HG03103 (cell line): ENCODE measurements at regions not wholly inside any gene's neighbourhood (a gene's known extent, or its start where the extent isn't known, plus 50 kb on each side); places are given as distances from the start of the nearest gene placed in this dataset.

Experiments
- ATAC-seq: cut with Tn5 transposase; IDR thresholded peaks from one replicate; pipeline ENCODE4 v1.9.1; 2021; ENCODE audit warnings: low read depth; ENCODE audit not compliant: unreplicated experiment

DNA sequence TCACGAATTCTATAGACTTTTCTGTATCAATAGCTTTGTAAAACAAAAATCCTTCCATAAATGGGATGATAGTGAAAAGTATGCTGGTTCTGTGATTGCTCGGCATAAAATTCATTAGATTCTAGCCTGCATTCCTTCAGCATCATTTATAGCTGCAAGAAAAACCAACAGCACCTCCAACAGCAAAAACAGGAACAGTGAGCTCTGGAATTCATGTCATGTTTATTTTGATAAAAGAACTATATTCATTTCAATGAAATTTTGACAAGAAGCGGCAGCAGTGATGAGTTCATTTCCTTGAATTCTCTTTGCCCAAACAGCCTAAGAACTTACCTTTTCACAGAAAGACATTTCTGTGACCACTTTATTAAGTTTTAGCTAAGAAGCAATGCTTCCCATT is 515.2 kb upstream of the CCDC54 start:
- no peak for ATAC-seq

DNA sequence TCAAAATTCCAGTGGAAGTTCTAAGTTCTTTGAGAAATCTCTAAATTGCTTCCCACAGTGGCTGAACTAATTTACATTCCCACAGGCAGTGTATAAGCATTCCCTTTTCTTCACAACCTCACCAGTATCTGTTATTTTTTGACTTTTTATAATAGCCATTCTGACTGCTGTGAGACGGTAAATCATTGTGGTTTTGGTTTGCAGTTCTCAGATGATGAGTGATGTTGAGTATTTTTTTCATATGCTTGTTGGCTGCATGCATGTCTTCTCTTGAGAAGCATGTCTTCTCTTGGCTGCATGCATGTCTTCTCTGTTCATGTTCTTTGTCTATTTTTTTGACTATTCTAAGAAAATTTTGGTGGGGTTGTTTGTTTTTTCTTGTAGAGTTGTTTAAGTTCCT is 499.6 kb upstream of the CCDC54 start:
- ATAC-seq, result no peak

DNA sequence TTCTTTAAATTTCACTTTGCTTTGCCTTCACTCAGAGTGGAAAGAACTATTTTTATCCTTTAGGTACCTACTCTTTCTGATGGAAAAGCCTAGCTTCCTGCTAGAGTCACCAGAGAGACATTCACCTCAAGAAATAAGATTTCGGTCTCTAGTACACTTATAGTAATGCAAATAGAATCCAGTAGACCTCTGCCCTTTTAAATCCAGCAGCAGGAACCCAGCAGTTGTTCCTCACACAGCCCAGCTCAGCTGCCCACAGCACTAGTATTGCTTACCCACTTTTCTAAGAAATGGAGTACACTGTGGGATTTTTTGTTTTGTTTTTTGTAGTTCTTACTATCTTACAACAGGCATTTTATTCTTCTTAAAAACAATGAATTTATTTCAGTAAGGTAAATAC is 497.0 kb upstream of the CCDC54 start:
- ATAC-seq, result no peak

- no peak for ATAC-seq
Observed at GRCh38 chr3:106881186-106881585, 496.1 kb upstream of the CCDC54 start.

DNA sequence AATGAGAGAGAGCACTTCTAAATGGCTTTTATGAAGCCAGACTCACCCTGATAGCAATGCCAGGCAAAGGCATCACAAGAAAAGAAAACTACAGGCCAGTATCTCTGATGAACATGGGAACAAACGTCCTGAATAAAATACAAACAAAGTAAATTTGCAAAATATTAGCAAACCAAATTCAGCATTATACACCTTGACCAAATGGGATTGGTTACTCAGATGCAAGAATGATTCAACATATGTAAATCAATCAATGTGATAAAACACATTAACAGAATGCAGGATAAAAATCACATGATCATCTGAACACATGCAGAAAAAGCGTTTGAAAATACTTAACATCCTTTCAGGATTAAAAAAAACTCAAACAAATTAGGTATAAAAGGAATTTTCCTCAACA is 494.9 kb upstream of the CCDC54 start:
- ATAC-seq, result no peak

DNA sequence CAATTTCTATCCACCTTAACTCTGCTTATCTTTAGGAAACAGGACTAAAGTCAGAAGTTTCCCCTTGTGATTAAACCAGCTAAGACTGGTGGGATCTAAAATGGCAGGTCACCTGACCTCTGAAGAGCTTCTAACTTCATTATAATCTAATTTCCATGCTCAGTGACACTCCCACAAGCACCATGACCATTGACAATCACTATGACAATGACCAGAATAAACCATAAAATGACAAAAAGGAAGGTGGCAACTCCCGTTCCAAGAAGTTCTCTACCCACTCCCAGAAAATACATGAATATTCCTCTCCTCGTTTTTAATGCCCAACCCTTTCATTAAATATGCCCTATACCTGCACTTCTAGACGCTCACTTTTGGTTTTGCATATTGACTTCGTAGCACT is 471.2 kb upstream of the CCDC54 start:
- ATAC-seq, result no peak

- no peak for ATAC-seq
Observed at GRCh38 chr3:106908181-106908938, 468.9 kb upstream of the CCDC54 start.

GRCh38 chr3:106913111-106913698 is 464.0 kb upstream of the CCDC54 start:
- ATAC-seq, result no peak

DNA sequence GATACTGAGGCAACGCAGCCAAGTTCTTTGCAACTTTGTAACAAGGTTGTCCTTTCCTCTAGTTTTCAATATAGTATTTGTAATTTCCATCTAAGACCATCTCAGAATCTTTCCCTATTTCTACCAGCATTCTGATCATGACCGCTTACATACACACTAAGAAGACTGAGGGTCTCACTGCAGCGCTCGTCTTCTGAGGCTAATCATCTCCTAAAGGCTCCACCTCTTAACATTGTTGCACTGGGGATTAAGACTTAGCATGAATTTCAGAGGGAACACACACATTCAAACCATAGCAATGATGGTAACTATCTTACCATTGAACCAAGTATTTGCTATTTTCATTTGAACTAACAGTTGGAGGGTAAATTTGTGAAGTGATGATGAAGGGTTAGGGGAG is 463.3 kb upstream of the CCDC54 start:
- no peak for ATAC-seq

GRCh38 chr3:106920609-106921008 is 456.6 kb upstream of the CCDC54 start:
- ATAC-seq, result no peak

DNA sequence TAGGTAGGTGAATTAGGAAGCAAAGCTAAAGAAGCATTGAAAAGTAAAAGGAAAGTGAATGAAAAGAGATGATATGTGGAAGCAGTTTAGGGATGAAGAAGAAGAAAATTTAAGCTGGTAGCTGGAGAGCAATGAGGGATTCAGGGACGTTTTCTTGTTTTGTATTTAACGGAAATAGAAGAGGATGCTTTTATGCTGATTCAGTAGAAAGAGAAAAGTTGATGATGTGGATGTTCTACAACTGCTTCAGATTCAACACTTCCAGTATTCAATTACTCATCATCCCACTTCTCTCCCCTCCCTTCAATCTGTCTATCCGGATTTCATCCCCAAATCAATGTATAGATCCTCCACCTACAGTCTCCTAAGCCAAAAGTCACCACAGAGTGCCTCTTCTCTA is 448.2 kb upstream of the CCDC54 start:
- ATAC-seq, result no peak

GRCh38 chr3:106930086-106930485 is 447.2 kb upstream of the CCDC54 start:
- ATAC-seq, result no peak

DNA sequence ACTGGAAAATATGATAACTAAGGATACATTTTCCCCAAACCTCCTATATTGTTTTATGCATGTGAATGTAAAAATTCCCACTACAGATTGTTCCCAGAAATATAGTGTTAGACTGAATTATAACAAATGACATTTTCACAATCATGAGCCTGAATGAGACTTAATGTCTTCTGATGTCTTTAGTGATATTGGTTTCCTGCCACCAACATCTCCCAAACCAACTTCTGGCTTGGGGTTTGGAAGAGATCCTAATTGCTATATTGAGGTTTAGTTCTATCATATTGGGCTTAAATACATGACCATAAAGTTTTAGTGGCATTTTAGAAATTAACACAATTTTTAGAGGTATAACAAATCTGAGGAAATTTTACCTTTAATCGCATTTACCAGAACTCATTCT is 445.3 kb upstream of the CCDC54 start:
- ATAC-seq, result no peak

DNA sequence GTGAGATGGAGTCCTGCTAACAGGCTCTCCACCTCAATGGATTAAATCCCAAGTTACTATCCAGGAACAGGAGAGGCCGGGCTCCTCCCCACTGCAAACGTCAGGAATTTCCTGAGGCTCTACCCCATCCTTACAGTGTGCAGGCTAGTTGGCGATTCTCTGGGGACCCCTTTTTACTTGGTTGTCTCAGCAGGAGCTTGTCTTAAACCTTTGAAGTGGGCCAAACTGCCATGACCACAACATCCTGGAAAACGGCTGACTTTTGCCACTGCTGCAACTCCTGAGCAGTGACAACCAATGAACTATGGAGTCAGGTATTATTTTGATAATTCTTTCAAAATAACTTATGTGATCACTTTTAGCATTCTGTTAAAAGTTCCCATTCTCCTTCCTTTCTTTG is 440.9 kb upstream of the CCDC54 start:
- ATAC-seq, result no peak

GRCh38 chr3:106942051-106942450 is 435.2 kb upstream of the CCDC54 start:
- ATAC-seq, result no peak

- no peak for ATAC-seq
Observed at GRCh38 chr3:106943071-106943470, 434.2 kb upstream of the CCDC54 start.

DNA sequence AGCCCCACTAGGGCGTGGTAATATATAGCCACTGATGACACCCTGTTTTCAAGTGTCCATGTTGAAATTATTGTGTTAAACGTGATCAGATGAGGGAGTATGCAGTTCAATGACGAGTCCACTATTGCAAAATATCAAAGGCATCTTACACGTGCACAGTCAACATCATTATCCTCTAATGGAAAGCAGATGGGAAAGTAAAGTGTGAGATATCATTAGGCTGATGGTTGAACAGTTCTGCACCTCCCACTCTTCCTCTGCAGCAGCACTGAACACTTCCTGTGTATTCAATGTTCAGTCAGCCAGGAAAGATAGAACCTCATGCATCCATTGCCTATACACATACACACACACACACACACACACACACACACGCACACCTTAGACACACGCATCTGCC is 431.8 kb upstream of the CCDC54 start:
- ATAC-seq, result no peak

- no peak for ATAC-seq
Observed at GRCh38 chr3:106946866-106947265, 430.4 kb upstream of the CCDC54 start.

GRCh38 chr3:106957029-106957428 is 420.2 kb upstream of the CCDC54 start:
- no peak for ATAC-seq

GRCh38 chr3:106962993-106963392 is 414.2 kb upstream of the CCDC54 start:
- ATAC-seq, result no peak

DNA sequence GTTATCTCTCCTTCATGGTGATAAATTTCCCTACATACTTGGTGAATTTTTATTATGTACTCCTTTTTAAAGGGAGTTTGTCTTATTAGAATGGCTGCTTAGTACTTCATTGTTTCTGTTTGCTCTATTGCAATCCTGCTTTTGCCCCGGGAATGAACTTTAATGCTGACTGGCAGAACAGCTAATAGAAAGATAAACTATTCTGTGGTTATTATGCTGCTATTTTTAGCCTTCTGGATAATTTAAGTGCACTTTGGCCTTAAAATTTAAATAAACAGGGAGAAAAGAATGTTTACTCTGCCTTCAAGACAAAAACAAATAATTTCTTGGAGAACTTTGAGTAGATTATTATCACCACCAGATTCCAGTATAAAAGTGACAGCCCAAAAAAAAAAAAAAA is 413.8 kb upstream of the CCDC54 start:
- ATAC-seq, result no peak

DNA sequence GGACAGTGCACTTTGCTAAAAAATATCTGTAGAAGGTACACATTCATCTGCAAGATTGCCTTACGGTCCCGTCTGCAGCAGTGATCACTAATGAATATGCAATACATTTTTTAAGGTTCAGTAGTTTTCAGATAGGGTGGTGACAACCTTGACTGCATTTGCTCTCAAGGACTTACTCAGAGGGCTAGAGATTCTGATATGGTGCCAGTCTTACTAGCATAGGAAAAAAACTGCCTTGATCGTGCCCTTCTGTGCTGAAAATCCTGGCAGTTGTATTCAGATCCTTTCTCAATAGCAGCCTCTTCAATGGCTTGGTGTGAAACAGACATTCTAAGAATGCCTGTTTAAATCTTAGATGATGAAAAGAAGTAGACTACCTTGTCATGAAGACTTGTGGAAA is 411.9 kb upstream of the CCDC54 start:
- ATAC-seq, result no peak

DNA sequence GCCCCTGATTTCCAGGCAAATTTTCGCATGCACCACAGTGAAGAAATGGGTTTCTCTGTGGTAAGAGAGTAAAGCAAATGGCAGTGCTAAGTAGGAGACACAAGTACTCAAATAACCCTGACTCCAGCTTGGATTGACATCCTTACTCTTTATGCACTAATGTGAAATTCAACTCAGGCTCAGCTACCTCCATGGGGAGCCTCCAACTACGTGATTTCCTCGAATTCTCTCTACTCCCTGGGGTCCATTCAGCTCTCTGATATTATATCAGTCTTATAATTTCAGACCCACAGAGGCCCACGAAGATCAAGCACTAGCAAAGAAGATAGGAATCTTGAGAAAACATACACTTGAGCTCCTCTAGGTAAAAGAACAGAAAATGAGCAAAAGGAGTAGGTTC is 407.6 kb upstream of the CCDC54 start:
- ATAC-seq, result no peak
